GM21619 (cell line): ENCODE measurements at regions not wholly inside any gene's neighbourhood (a gene's known extent, or its start where the extent isn't known, plus 50 kb on each side); places are given as distances from the start of the nearest gene placed in this dataset.
"Not testable (repeated sequence)": the region's sequence is repeated elsewhere in the genome, so short reads cannot be mapped to it uniquely, and the experiment has no call there.

ENCODE experiments used
- ATAC-seq: cut with Tn5 transposase; IDR thresholded peaks from one replicate; pipeline ENCODE4 v1.9.1; 2021; ENCODE audit not compliant: unreplicated experiment

DNA sequence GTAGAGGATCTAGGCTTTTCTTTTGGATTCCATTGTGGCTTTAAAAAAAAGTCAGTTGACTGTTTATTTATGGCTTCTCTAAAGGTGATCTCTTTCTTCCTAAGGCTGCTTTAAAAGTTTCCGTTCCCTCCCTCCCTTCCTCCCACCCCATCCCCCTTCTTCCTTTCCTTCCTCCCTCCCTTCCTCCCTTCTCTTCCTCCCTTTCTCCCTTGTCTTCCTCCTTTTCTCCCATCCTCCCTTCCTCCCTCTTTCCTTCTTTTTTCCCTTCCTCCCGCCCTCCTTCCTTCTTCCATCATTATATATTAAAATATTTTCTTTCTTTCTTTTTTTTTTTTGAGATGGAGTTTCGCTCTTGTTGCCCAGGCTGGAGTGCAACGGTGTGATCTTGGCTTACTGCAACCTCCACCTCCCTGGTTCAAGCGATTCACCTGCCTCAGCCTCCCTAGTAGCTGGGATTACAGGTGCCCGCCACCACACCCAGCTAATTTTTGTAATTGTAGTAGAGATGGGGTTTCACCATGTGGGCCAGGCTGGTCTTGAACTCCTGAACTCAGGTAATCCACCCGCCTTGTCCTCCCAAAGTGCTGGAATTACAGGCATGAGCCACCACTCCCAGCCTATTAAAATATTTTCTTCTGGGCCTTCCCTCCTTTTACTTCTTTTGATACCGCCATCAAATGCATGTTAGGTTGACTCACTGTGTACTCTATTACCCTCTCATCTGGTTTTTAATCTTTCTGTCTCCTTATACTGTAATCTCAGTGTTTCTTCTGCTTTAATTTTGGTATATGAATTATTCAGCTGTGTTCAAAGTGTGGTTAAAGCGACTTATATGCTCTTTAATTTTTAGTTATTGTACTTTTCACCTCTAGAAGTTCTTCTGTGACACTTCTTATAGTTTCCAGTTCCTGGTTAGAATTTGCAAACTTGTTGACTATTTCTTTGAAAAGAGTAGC lies 59.2 kb upstream of the ATP5PO start:
- no peak for ATAC-seq

DNA sequence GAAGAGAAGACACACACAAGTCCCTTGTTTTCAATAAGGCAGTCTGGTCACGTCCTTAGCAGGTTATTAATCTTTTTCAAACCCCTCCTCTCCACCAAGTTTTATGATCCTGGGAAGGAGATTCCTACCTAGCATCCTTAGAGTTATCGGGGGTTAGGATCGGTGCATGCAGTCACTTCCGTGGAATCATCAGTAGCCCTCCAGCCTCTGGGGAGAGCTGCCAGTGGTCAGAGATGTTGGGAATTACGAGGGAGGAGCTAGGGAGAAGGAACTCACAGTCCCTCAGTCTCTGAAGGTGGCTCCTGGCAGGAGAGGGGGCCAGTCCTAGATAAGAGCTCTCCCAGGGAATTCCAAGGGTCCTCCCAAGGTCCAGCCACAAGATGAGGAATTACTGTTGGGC lies 57.7 kb upstream of the ATP5PO start:
- no peak for ATAC-seq

DNA sequence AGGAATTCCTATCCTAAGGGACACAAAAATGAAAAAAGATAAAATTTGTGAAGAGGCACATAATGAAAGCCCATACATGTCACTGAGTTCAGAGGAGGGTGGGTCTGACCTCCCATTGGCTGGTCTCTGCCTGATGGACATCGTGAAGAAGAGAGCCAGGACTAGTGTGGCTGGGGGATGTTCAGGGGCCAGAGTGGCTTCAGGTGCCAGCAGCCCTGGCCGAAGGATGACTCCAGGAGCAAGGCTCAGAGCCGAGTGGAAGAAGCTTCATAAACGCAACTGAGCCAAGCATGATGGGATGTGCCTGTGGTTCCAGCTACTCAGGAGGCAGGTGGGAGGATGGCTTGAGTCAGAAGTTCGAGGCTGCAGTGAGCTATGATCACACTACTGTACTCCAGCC lies 56.9 kb upstream of the ATP5PO start:
- ATAC-seq: no peak

DNA sequence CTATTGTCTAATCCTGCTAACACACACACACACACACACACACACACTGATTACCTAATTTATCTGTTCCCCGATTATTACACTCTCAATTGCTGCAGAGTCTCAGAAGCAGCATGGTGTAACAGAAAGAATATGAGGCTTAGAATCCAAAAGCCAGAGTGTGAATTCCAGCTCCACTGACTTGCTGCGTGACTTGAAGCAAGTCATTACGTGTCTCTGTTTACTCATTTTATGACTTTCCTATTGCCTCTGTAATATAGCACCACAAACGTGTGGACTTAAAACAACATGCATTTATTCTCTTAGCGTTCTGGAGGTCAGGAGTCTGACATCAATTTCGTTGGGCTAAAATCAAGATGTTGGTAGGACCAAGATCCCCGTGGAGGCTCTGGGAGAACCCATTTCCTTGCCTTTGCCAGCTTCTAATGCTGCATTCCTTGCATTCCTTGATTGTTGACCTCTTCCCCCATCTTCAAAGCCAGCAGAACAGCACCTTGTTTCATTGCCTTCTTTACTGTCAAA lies 55.9 kb upstream of the ATP5PO start:
- no peak for ATAC-seq

DNA sequence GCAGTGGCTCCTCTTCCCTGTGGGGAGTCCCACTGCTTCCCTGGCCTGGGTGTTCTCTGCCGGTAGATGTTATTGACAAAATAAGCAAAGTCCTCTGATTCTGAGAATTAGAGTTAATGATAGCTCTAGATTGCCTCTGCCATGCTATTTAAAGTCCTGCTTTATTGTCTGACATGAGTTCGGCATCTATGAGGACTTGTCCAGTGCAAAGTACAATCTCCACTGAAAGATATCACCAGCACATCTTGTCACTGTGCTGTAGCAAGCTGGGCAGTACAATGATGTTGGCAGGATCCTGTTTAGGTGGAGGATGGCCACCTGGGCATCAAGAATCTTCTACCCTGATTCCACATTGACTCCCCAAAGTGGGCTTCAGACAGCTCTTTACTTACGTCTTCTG lies 54.0 kb upstream of the ATP5PO start:
- ATAC-seq: no peak

DNA sequence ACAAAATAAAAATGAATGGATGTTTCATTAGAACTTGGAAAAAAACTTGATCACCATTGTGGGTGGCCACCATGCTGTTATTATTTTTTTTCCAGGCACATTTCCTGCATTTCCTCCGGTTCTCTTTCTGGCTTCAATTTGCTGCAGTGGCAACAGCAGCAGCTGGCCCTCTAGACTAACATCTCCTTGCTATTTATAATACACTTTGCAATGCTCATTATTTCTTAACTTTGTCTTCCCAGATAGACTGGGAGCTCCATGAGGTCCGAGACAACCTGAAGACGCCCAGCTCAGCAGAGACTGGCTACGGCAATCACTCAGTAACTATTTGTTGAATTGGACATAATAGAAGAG lies 53.4 kb upstream of the ATP5PO start:
- no peak for ATAC-seq

DNA sequence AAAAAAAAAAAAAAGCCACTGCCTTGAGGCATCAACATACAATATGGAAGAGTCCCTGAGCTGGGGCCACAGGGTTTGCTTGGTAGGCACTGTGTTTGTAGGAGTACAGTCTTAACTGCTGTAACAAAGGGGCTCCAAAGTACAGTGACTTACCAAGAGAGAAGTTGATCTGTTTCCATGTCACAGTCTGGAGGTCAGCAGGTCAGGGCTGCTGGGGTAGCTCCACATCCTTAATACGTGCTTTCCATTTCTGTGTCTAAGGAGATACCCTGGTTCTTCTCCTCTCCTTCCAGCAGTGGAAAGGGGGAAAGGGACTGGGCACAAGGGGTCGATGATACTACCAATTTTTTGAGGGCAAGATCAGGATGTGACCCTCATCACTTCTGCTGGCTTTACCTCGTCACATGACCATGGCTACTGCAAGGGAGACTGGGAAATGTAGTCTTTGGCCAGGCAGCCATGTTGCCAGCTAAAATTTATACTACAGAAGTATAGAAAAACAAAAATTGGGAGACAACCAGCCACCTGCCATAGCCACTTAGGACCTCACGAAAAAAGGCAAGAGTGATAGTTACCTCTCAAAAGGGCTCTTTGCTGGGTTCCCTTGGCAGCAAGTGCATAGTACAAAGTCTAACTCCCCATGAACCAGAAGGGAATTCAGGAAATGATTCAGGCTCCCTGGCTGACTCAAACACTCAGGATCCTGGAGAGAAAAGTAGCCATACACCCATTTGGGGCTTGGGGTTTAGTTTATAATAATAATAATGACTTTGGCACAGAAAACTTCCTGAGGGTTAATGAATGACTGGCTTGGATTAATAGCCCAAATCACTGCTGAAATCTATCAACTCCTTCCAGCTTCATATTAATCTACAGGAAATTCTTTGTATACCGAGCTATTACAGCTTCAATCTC lies 52.7 kb upstream of the ATP5PO start:
- no peak for ATAC-seq

DNA sequence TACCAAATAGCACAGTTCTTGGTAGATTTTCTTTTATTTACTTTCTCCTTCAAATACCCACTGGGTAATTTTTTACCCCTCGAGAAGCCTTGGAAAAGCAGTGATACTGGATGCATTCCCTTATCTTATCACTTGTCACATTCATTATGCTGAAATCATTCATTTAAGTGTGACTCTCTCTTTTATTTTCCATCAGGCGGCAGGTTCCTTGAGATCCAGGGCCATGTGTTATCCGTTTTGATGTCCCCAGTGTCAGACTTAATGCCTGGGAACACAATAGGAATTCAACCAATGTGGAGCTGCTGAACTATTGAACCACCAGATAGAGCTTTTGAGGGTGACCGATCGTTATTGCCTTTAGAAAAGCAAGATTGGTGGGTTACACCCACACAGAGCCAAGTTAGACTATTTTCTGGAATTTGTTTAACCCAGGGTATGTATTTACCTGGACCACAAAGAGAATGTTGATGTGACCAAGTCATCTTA lies 51.5 kb upstream of the ATP5PO start:
- ATAC-seq: no peak

DNA sequence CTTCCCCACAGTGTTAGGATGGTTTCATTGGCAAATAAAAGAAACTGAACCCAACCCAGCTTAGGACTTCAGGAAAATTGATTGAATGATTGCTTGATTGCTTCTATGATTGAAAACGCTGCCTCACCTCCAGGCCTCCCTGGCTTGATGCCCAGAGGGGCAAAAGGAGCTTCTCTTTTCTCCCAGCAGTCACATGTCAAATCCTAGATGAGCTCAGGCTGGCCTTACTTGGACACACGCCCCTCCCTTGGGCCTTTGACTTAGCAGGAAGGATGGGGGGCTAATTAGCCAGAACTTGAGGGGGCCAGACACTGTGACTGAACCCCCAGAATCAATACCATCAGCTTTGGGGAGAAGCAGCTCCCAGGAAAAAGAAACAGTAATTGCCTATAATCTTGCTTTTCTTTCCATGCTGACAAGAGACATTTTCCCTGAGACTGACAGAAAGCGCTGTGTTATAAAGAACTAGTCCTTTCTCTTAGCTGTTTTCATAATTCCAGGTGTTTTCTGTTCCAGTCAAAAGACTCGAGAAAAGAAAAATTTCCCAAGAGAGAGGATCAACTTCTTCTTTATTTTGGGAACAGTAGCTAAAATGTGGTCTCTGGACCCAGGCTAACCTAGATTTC lies 50.8 kb upstream of the ATP5PO start:
- ATAC-seq: no peak

DNA sequence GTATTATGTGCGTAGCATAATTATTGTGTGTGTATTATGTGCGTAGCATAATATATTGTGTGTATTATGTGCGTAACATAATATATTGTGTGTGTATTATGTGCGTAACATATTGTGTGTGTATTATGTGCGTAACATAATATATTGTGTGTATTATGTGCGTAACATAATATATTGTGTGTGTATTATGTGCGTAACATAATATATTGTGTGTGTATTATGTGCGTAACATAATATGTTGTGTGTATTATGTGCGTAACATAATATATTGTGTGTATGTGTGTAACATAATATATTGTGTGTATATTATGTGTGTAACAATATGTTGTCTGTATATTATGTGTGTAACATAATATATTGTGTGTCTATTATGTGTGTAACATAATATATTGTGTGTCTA lies 50.1 kb upstream of the ATP5PO start:
- not testable (repeated sequence) for ATAC-seq
